VCaP (cell line): ENCODE measurements at regions not wholly inside any gene's neighbourhood (a gene's known extent, or its start where the extent isn't known, plus 50 kb on each side); places are given as distances from the start of the nearest gene placed in this dataset.
"Not testable (repeated sequence)": the region's sequence is repeated elsewhere in the genome, so short reads cannot be mapped to it uniquely, and the experiment has no call there.

Experiments used
- H3K27ac ChIP-seq: fragments of 450-650 bp; 2 replicates; pipeline ENCODE4 v1.5.1; 2017
- TF ChIP-seq, protein P1 (sequence below): fragments of 450-650 bp; conservative IDR thresholded peaks from 2 replicates; pipeline ENCODE4 v1.5.1; 2017; ENCODE audit warnings: mild to moderate bottlenecking, moderate library complexity

DNA sequence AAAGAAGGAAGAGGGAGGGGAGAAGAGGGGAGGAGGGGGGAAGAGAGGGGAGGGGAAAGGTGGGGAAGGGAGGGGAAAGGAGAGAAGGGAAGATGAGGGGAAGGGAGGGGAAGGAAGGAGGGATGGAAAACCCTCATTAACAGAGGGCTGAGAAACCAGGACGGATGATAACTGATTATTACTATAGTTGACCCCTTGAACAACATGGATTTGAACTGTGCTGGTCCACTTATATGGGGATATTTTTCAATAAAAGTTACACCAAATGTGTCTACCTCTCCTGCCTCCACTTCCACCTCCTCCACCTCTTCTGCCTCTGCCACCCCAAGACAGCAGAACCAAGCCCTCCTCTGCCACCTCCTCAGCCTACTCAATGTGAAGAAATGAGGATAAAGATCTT, 184.1 kb upstream of the ARID1B start:
- no peak overlapping the region for H3K27ac ChIP-seq
- TF ChIP-seq, protein P1, sequence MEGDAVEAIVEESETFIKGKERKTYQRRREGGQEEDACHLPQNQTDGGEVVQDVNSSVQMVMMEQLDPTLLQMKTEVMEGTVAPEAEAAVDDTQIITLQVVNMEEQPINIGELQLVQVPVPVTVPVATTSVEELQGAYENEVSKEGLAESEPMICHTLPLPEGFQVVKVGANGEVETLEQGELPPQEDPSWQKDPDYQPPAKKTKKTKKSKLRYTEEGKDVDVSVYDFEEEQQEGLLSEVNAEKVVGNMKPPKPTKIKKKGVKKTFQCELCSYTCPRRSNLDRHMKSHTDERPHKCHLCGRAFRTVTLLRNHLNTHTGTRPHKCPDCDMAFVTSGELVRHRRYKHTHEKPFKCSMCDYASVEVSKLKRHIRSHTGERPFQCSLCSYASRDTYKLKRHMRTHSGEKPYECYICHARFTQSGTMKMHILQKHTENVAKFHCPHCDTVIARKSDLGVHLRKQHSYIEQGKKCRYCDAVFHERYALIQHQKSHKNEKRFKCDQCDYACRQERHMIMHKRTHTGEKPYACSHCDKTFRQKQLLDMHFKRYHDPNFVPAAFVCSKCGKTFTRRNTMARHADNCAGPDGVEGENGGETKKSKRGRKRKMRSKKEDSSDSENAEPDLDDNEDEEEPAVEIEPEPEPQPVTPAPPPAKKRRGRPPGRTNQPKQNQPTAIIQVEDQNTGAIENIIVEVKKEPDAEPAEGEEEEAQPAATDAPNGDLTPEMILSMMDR, result no peak

DNA sequence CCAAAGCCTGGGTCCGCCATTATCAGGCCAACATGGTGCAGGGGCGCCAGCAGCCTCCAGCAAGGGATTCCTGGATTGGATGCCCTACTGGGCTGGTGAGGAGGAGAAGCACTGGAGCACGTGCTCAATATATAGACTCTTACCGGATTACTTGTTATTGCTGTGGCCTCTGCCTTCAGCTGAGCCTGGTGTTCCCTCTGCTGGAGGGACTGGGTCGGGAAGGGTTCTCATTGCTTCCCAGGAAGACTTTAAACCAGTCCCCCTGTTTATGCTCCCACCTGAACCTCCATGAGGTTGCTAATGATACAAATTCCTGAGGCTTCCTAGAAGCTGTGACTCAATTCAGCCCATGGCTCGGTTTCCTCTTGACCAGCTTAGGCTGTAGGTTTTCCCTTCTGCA, 186.7 kb upstream of the ARID1B start:
- TF ChIP-seq, protein P1, result no peak
- no peak overlapping the region for H3K27ac ChIP-seq

DNA sequence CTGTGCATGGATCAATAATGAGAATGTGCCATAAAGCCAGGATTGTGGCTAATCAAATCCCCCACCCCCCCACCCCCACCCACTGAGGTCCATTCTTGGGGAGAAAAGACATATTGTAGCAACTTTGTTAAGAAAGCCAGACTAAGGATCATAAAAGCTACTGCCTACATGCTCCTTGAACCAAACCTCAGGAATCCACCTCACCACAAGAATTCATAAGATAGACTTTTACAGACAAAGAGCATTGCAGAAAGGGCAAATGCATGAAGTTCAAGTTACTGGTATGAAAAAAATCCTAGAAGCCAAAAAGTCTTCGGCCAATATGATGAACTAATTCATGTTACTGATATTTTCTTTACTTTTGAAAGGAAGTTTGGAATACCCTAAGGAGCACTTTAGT, 187.9 kb upstream of the ARID1B start:
- H3K27ac ChIP-seq, result no peak overlapping the region
- TF ChIP-seq, protein P1, result no peak

DNA sequence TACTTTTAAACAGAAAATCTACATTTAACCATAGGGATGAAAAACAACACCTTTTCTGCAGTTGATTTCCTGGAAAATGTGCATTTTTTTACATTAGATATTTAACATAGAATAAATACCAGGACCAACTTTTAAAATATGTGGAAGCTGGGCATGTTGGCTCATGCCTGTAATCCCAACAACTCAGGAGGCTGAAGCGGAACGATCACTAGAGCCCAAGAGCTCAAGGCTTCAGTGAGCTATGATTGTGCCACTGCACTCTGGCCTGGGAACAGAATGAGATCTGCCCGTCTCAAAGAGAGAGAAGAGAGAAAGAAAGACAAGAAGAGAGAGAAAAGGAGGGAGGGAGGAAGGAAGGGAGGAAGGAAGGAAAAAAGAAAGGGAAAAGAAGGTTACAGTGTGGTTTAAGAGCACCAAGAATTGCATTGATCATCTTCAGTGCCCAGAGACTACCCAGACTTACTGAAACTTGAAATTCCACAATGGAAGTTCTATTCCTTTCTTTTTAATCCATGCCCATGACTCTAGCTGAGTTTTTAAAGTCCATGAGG, 189.4 kb upstream of the ARID1B start:
- TF ChIP-seq, protein P1, result no peak
- no peak overlapping the region for H3K27ac ChIP-seq

DNA sequence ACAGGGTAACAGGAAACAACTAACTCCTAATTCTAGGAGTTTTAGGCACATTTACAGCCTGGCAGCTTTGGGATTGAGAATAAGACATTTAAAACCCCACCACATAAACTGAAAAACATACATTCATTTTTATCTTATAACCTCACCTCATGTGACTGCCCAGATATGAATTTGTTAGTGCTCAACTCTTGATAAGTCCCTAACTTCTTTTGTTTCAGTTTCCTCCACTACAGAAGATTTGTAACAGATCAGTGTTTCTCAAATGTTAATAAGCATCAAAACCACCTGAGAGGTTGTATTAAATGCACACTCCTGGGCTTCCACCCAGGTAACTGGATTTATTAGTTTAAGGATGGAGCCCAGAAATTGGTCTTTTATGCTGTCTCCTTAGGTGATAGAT, 190.1 kb upstream of the ARID1B start:
- TF ChIP-seq, protein P1, result no peak
- no peak overlapping the region for H3K27ac ChIP-seq

DNA sequence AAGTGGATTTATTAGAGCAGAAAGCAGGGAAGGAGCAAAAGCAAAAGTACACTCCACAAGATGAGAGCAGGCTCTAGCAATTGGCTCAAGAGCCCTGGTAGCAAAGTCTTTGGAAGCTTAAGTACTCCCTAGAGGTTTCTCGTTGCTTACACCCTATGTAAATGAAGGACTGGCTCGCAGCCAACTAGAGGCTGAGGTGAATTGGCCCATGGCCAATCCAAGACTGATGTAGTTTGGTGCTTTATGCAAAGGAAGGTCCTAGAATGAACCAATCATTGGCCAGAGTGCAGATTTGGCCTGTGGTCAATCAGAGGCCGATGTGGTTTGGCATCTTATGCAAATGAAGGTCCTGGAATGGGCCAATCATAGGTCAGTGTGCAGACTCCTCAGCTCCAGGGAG, 191.3 kb upstream of the ARID1B start:
- TF ChIP-seq, protein P1, result no peak
- no peak overlapping the region for H3K27ac ChIP-seq

DNA sequence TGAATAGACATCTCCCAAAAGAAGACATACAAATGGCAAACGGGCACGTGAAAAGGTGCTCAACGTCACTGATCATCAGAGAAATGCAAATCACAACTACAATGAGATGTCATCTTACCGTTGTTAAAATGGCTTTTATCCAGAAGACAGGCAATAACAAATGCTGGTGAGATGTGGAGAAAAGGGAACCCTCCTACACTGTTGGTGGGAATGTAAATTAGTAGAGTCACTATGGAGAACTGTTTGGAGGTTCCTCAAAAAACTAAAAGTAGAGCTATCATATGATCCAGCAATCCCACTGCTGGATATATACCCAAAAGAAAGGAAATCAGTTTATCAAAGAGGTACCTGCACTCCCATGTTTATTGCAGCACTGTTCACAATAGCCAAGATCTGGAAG, 193.1 kb upstream of the ARID1B start:
- H3K27ac ChIP-seq, result not testable (repeated sequence)

DNA sequence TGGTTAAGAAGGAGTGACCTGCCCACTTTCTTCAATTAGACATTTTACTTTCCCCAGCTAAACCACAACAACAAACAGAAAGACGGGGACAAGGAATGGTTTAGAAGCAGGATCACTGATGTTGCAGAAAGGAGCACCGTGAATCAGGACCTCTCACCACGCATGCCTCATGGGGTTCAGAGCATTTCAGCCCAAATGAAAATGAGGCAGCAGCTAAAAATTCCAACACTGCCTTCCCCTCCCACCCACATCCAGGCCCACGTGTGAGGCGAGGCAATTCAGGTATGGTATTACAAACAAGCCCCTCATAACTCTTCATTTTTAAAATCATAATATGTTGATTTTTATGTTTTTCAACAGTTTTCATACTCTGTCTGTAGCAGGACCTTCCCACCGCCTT, 194.1 kb upstream of the ARID1B start:
- TF ChIP-seq, protein P1, result no peak
- H3K27ac ChIP-seq, result no peak overlapping the region
